GM12872 (cell line): ENCODE measurements at regions not wholly inside any gene's neighbourhood (a gene's known extent, or its start where the extent isn't known, plus 50 kb on each side); places are given as distances from the start of the nearest gene placed in this dataset.

Experiments used
- CTCF ChIP-seq: IDR thresholded peaks from 3 replicates; pipeline ENCODE4 v1.5.1; 2011; ENCODE audit warnings: low read depth, mild to moderate bottlenecking, low read length, moderate library complexity; ENCODE audit not compliant: insufficient read depth

GRCh38 chr12:58225203-58225877 is 284.0 kb downstream of the ATP23 start:
- TF ChIP-seq CTCF: no peak

- TF ChIP-seq CTCF: no peak
These were observed 292.5 kb downstream of the ATP23 start for GRCh38 chr12:58233886-58234285.

- no peak for TF ChIP-seq CTCF
These were observed 297.0 kb downstream of the ATP23 start for GRCh38 chr12:58238411-58238810.

- TF ChIP-seq CTCF: no peak
These were observed 299.7 kb downstream of the ATP23 start for GRCh38 chr12:58241099-58241498.

- no peak for TF ChIP-seq CTCF
These were observed 301.6 kb downstream of the ATP23 start for GRCh38 chr12:58242796-58243630.

- TF ChIP-seq CTCF: no peak
These were observed 306.3 kb downstream of the ATP23 start for GRCh38 chr12:58247633-58248032.

GRCh38 chr12:58248599-58248998 is 307.2 kb downstream of the ATP23 start:
- no peak for TF ChIP-seq CTCF
